A549 (cell line): ENCODE measurements at regions not wholly inside any gene's neighbourhood (a gene's known extent, or its start where the extent isn't known, plus 50 kb on each side); places are given as distances from the start of the nearest gene placed in this dataset.

Source experiments
- BHLHE40 ChIP-seq: IDR thresholded peaks from 2 replicates; pipeline ENCODE4 v1.6.1; 2012; ENCODE audit warnings: low read depth, low read length, inconsistent platforms
- HDAC2 ChIP-seq: fragments of 200-600 bp; sonication (generic); IDR thresholded peaks from 2 replicates; pipeline ENCODE4 v1.6.1; 2016
- HOXB5 ChIP-seq: fragments of 250-450 bp; sonication (Bioruptor Pico); IDR thresholded peaks from 2 replicates; pipeline ENCODE4 v1.5.0; 2020; ENCODE audit warnings: mild to moderate bottlenecking, moderate library complexity
- POLR2AphosphoS2 ChIP-seq: conservative IDR thresholded peaks from 2 replicates; pipeline ENCODE4 v1.6.1; 2012; ENCODE audit warnings: low read length, improper control_type of control experiment, inconsistent platforms
- TF ChIP-seq, protein P1 (sequence below): fragments of >200 bp; sonication (Bioruptor Twin); formaldehyde crosslinking; IDR thresholded peaks from 3 replicates; pipeline ENCODE4 v1.5.1; 2016

DNA sequence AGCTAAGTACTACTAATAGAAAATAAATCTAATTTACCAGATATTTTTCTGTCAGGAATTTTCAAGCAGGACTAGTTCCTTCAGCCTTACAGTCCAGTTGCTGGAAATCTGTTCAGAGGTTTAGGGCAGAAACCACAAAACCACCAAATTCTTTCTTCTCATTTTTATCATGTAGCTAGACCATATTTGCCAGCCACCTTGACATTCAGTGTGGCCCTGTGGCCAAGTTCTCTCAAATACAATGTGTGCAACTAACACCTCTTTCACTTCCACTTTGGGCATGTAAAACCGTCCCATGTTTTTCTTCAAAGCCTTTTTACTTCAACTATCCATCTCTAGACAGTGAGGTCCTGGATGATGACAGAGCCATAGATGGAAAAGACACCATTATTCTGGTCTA lies 1133.2 kb upstream of the CDH18 start:
- TF ChIP-seq, protein P1, sequence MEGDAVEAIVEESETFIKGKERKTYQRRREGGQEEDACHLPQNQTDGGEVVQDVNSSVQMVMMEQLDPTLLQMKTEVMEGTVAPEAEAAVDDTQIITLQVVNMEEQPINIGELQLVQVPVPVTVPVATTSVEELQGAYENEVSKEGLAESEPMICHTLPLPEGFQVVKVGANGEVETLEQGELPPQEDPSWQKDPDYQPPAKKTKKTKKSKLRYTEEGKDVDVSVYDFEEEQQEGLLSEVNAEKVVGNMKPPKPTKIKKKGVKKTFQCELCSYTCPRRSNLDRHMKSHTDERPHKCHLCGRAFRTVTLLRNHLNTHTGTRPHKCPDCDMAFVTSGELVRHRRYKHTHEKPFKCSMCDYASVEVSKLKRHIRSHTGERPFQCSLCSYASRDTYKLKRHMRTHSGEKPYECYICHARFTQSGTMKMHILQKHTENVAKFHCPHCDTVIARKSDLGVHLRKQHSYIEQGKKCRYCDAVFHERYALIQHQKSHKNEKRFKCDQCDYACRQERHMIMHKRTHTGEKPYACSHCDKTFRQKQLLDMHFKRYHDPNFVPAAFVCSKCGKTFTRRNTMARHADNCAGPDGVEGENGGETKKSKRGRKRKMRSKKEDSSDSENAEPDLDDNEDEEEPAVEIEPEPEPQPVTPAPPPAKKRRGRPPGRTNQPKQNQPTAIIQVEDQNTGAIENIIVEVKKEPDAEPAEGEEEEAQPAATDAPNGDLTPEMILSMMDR = no peak
- no peak for TF ChIP-seq HOXB5 (CRISPR knock-in tag)
- TF ChIP-seq BHLHE40 = no peak
- no peak for TF ChIP-seq POLR2AphosphoS2
- no peak for TF ChIP-seq HDAC2
